Loucy (cell line): ENCODE measurements at regions not wholly inside any gene's neighbourhood (a gene's known extent, or its start where the extent isn't known, plus 50 kb on each side); places are given as distances from the start of the nearest gene placed in this dataset.

Experiments used
- EZH2phosphoT487 ChIP-seq: fragments of 200-600 bp; IDR thresholded peaks from 2 replicates; pipeline ENCODE4 v1.6.1; 2018; ENCODE audit warnings: antibody characterized with exemption, mild to moderate bottlenecking, moderate library complexity, borderline replicate concordance
- TF ChIP-seq, protein P1 (sequence below): fragments of 200-600 bp; sonication (generic); conservative IDR thresholded peaks from 2 replicates; pipeline ENCODE4 v1.5.1; 2014; ENCODE audit warnings: mild to moderate bottlenecking, antibody characterized with exemption, low read length

DNA sequence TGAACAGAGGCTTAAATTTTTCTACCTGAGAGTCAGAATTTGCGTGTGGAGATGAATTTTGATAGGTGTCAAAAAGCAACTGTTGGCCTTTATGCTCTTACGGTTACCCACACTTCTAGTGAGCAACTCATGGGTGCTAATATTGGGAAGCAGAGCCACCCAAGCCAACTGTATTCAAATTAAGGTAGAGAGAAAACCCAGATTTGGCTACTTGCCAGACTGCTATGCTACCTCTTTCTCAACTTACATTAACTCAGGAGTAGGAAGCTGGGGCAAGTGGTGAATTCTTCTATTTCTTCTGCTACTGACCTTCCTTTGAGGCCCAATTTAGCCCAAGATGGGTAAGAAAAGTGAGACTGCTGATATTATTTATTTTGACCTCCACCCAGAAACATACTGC lies 83.9 kb downstream of the OLFM4 start:
- TF ChIP-seq, protein P1, sequence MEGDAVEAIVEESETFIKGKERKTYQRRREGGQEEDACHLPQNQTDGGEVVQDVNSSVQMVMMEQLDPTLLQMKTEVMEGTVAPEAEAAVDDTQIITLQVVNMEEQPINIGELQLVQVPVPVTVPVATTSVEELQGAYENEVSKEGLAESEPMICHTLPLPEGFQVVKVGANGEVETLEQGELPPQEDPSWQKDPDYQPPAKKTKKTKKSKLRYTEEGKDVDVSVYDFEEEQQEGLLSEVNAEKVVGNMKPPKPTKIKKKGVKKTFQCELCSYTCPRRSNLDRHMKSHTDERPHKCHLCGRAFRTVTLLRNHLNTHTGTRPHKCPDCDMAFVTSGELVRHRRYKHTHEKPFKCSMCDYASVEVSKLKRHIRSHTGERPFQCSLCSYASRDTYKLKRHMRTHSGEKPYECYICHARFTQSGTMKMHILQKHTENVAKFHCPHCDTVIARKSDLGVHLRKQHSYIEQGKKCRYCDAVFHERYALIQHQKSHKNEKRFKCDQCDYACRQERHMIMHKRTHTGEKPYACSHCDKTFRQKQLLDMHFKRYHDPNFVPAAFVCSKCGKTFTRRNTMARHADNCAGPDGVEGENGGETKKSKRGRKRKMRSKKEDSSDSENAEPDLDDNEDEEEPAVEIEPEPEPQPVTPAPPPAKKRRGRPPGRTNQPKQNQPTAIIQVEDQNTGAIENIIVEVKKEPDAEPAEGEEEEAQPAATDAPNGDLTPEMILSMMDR: no peak
- TF ChIP-seq EZH2phosphoT487: no peak
